Gastrocnemius medialis (tissue), 4 donors: ENCODE measurements at regions not wholly inside any gene's neighbourhood (a gene's known extent, or its start where the extent isn't known, plus 50 kb on each side); places are given as distances from the start of the nearest gene placed in this dataset.

Experiments used
- ATAC-seq, 2 donors: fragments of 150-250 bp; one replicate each; pipeline ENCODE4 v1.9.1; 2016
- DNase-seq, 2 donors: peaks; one replicate each; pipeline ENCODE4 v3.0.0-alpha.2; 2019
- H3K27ac ChIP-seq, 4 donors: fragments of 200-600 bp; sonication (generic); 1 replicate in 1 of 4; 2 replicates in 3 of 4; pipeline ENCODE4 v1.5.1; 2016 to 2018; ENCODE audit warnings: mild to moderate bottlenecking in 2 of 4, moderate library complexity in 1 of 4
- H3K27me3 ChIP-seq, 3 donors: fragments of 200-600 bp; sonication (generic) in 2 of 3; 1 replicate in 1 of 3; 2 replicates in 2 of 3; pipeline versions ENCODE4 v1.5.1 to v1.6.0; 2016 to 2019; ENCODE audit warnings: mild to moderate bottlenecking in 1 of 3, moderate library complexity in 1 of 3
- H3K36me3 ChIP-seq, 2 donors: fragments of 200-600 bp; sonication (generic) in 1 of 2; one replicate each; pipeline ENCODE4 v1.5.1; 2017 to 2018
- H3K4me1 ChIP-seq, 2 donors: fragments of 200-600 bp; sonication (generic) in 1 of 2; one replicate each; pipeline ENCODE4 v1.5.1; 2016 to 2017; ENCODE audit warnings: mild to moderate bottlenecking in 2 of 2
- H3K4me3 ChIP-seq, 4 donors: fragments of 200-600 bp; sonication (generic) in 3 of 4; 1 replicate in 1 of 4; 2 replicates in 3 of 4; pipeline ENCODE4 v1.5.1; 2016 to 2019; ENCODE audit warnings: mild to moderate bottlenecking in 2 of 4
- H3K9me3 ChIP-seq, 3 donors: fragments of 200-600 bp; sonication (generic) in 2 of 3; 1 replicate in 1 of 3; 2 replicates in 2 of 3; pipeline ENCODE4 v1.5.1; 2016 to 2019
- CTCF ChIP-seq, 5 experiments: fragments of 450-650 bp in 3 of 5; fragments of 200-600 bp in 2 of 5; sonication (generic) in 2 of 5; IDR thresholded peaks in 4 of 5; conservative IDR thresholded peaks in 1 of 5; 1 replicate in 4 of 5; 2 replicates in 1 of 5; pipeline ENCODE4 v1.5.1; 2016 to 2019; ENCODE audit warnings: antibody characterized with exemption in 5 of 5, mild to moderate bottlenecking in 3 of 5, moderate library complexity in 3 of 5
- POLR2A ChIP-seq, 2 donors: fragments of 450-650 bp; IDR thresholded peaks; one replicate each; pipeline ENCODE4 v1.6.1; 2017; ENCODE audit warnings: antibody characterized with exemption in 2 of 2, mild to moderate bottlenecking in 2 of 2, moderate library complexity in 2 of 2
- in situ Hi-C, 4 donors: fragments of 200-750 bp; cut with MboI; loops; one replicate each; pipeline versions ENCODE4 v1.15.0 to v1.8.0; 2017; ENCODE audit warnings: low sequenced_read_pairs in 4 of 4
- intact Hi-C: fragments of 100-400 bp; cut with DNase I; formaldehyde crosslinking; loops from one replicate; pipeline ENCODE4 v1.15.1; 2023; ENCODE audit warnings: low total_unique reads

DNA sequence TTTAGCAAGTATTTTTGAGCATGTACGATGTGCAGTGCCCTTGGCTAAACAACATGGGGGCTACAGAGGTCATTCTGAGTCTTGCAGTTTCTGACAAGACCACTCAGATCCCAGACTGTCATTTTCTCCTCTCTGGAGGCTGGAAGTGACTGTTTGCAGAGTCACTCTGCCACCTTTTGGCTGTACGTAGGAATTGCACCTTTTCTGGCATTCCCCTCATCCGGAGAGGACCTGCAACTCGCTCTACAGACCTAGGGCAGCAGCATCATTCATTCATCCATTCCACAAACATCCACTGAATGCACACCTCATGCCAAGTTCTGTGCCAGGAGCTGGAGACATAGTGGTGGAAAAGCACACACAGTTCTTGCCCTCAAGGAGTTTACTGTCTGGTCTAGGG, 160.4 kb upstream of the GPR101 start:
- Histone ChIP-seq H3K27ac (no peak overlapping the region), H3K4me3 (no peak overlapping the region), H3K27me3 (no peaks in the 10 kb centered on the region), H3K4me1 (no peaks in the 10 kb centered on the region), H3K9me3 (no peaks in the 10 kb centered on the region), H3K36me3 (no peaks in the 10 kb centered on the region)
- no peak for TF ChIP-seq CTCF (IDR thresholded peaks at IDR 0.05 in 4 of 5, conservative IDR thresholded peaks at IDR 0.05 in 1 of 5)
- TF ChIP-seq POLR2A (IDR thresholded peaks at IDR 0.05): no peak
- in situ Hi-C loops: loop anchor here in 1 of 4 donors (10.0 kb wide), 1 partner anchor 239 kb away; no protein-coding TSS in a partner anchor
- DNase-seq (peak in 1 of 2 donors; percentile 6), ATAC-seq (no peak)
- intact Hi-C loops: no loop called here

- Histone ChIP-seq H3K4me3 (no peak overlapping the region), H3K9me3 (no peaks in the 10 kb centered on the region), H3K4me1 (no peaks in the 10 kb centered on the region), H3K36me3 (no peaks in the 10 kb centered on the region), H3K27ac (no peak overlapping the region), H3K27me3 (no peaks in the 10 kb centered on the region)
- in situ Hi-C loops: no loop called here
- ATAC-seq (no peak), DNase-seq (no peak)
- TF ChIP-seq POLR2A (IDR thresholded peaks at IDR 0.05): no peak
- TF ChIP-seq CTCF (IDR thresholded peaks at IDR 0.05 in 4 of 5, conservative IDR thresholded peaks at IDR 0.05 in 1 of 5): no peak
- intact Hi-C loops: no loop called here
Observed at GRCh38 chrX:137187540-137187939, 153.7 kb upstream of the GPR101 start.

DNA sequence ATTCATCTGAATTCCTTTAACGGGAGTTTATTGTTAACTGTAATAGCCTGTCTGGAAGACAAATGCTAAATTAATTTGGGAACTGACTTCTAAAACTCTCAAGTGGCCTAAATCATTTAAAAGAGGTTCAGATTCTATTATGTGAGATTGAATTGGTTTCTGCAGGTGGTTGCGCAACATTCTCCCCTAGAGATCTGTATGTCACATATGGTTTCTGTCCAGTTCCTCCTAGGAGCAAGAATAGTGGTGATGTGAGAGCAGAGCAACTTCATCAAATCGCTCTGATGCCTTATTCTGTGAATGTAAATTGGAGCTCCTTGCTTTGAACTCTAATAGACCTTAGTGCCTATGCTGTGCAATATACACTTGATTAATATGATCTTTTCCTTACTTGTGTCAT, 144.6 kb upstream of the GPR101 start:
- no peak for ATAC-seq
- Histone ChIP-seq H3K27me3 (no peaks in the 10 kb centered on the region), H3K36me3 (no peaks in the 10 kb centered on the region), H3K4me1 (no peaks in the 10 kb centered on the region), H3K4me3 (no peak overlapping the region), H3K27ac (no peak overlapping the region), H3K9me3 (no peaks in the 10 kb centered on the region)
- intact Hi-C loops (no loop called here), in situ Hi-C loops (no loop called here)
- TF ChIP-seq CTCF (IDR thresholded peaks at IDR 0.05 in 4 of 5, conservative IDR thresholded peaks at IDR 0.05 in 1 of 5): no peak
- no peak for TF ChIP-seq POLR2A (IDR thresholded peaks at IDR 0.05)
- no peak for DNase-seq

DNA sequence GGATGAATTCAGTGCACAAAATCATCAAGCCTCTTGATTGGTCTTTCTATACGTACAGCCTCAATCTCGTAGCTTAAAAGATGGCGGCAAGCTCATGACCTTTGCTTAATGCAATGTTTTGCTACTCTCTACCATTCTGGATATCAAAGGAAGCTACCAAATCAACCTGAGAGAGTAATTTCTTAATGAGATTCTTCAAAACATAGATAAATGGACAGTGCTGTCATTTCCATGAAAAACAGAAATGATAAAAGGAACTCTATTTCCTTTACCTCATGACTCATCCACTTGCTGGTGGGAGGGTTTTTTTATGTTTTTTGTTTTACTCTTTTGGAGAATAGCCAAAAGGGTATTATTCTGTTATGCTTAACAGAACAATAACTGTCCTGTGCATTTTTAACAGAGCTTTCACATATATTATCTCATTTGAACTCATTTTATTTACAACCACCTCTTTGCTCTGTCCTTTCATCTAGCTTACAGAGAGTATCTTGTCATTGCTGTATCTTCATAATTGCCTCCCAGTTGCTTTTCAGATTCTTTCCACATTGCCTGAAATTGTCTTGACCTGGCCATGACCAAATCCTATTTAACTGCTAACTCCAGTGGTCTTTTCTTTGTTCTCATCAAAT, 138.6 kb upstream of the GPR101 start:
- ATAC-seq (no peak), DNase-seq (no peak)
- in situ Hi-C loops: no loop called here
- Histone ChIP-seq H3K36me3 (no peaks in the 10 kb centered on the region), H3K4me1 (no peaks in the 10 kb centered on the region), H3K9me3 (no peaks in the 10 kb centered on the region), H3K4me3 (no peak overlapping the region), H3K27ac (no peak overlapping the region), H3K27me3 (no peaks in the 10 kb centered on the region)
- intact Hi-C loops: no loop called here
- no peak for TF ChIP-seq POLR2A (IDR thresholded peaks at IDR 0.05)
- no peak for TF ChIP-seq CTCF (IDR thresholded peaks at IDR 0.05 in 4 of 5, conservative IDR thresholded peaks at IDR 0.05 in 1 of 5)

- Histone ChIP-seq H3K36me3 (no peaks in the 10 kb centered on the region), H3K9me3 (no peaks in the 10 kb centered on the region), H3K4me1 (no peaks in the 10 kb centered on the region), H3K4me3 (no peak overlapping the region), H3K27ac (no peak overlapping the region), H3K27me3 (no peaks in the 10 kb centered on the region)
- intact Hi-C loops: no loop called here
- TF ChIP-seq POLR2A (IDR thresholded peaks at IDR 0.05) (no peak), CTCF (IDR thresholded peaks at IDR 0.05 in 4 of 5, conservative IDR thresholded peaks at IDR 0.05 in 1 of 5) (no peak)
- ATAC-seq (no peak), DNase-seq (no peak)
- in situ Hi-C loops: no loop called here
Observed at GRCh38 chrX:137171626-137172025, 137.8 kb upstream of the GPR101 start.
